H1 (cell line): ENCODE measurements at regions not wholly inside any gene's neighbourhood (a gene's known extent, or its start where the extent isn't known, plus 50 kb on each side); places are given as distances from the start of the nearest gene placed in this dataset.
A peak's percentile ranks its signal among the peaks of the same experiment; 100 is the strongest.

Source experiments
- CTCF ChIA-PET: fragments of 300-600 bp; sonication (Branson Sonifier 250); formaldehyde crosslinking; loops from one replicate; lab custom pipeline; 2021; ENCODE audit not compliant: partially characterized antibody; lab: Charles Lee
- POLR2A ChIA-PET: fragments of 300-600 bp; sonication (Branson Sonifier 250); formaldehyde crosslinking; loops from one replicate; lab custom pipeline; 2021; ENCODE audit warnings: inconsistent platforms; ENCODE audit not compliant: partially characterized antibody; lab: Charles Lee
- DNase-seq, 2 experiments: peaks; one replicate each; pipeline versions ENCODE4 v3.0.0 to v3.0.0-alpha.2; 2010 to 2022; ENCODE audit warnings: low spot score in 2 of 2, low read depth in 1 of 2, mixed read lengths in 1 of 2
- FAIRE-seq: peaks from 2 replicates; lab custom pipeline; 2011; peaks lifted over from hg19 to GRCh38; lab: Jason Lieb, UNC
- H2AFZ ChIP-seq: 2 replicates; pipeline ENCODE4 v1.8.1; 2012; ENCODE audit warnings: low read length, inconsistent platforms
- H2AK5ac ChIP-seq: 2 replicates; pipeline ENCODE4 v1.6.1; 2013; ENCODE audit warnings: low read depth, low read length
- H2BK120ac ChIP-seq: replicated peaks from 2 replicates; pipeline ENCODE3; 2013; ENCODE audit warnings: low read depth, low read length, inconsistent platforms
- H2BK12ac ChIP-seq: 2 replicates; pipeline ENCODE4 v1.6.1; 2013; ENCODE audit warnings: low read depth, low read length
- H2BK15ac ChIP-seq: 2 replicates; pipeline ENCODE4 v1.6.1; 2013; ENCODE audit warnings: low read length
- H2BK20ac ChIP-seq: 2 replicates; pipeline ENCODE4 v1.6.1; 2013; ENCODE audit warnings: low read length
- H2BK5ac ChIP-seq: 2 replicates; pipeline ENCODE4 v1.6.1; 2013; ENCODE audit warnings: low read depth, low read length
- H3K14ac ChIP-seq: 2 replicates; pipeline ENCODE4 v1.6.1; 2013; ENCODE audit warnings: inconsistent platforms; ENCODE audit not compliant: insufficient read length
- H3K18ac ChIP-seq: 2 replicates; pipeline ENCODE4 v1.6.1; 2013; ENCODE audit warnings: low read length; ENCODE audit errors: extremely low read depth
- H3K23ac ChIP-seq: 2 replicates; pipeline ENCODE4 v1.6.1; 2013; ENCODE audit warnings: inconsistent platforms; ENCODE audit not compliant: insufficient read length
- H3K23me2 ChIP-seq: 2 replicates; pipeline ENCODE4 v1.6.1; 2013; ENCODE audit warnings: low read depth, low read length
- H3K27ac ChIP-seq: 2 replicates; pipeline ENCODE4 v1.6.1; 2011; ENCODE audit warnings: low read depth, low read length, inconsistent platforms
- H3K27me3 ChIP-seq, 4 experiments: replicated peaks in 1 of 4; 1 replicate in 1 of 4; 2 replicates in 3 of 4; pipeline versions ENCODE4 v1.6.1 to v1.8.1; 2011 to 2013; ENCODE audit warnings: low read length in 3 of 4, mild to moderate bottlenecking in 3 of 4, inconsistent platforms in 2 of 4, mixed read lengths in 2 of 4, moderate library complexity in 1 of 4; ENCODE audit not compliant: control insufficient read depth in 3 of 4, insufficient read depth in 3 of 4; ENCODE audit errors: extremely low read depth in 1 of 4
- H3K36me3 ChIP-seq, 4 experiments: 2 replicates each; pipeline versions ENCODE4 v1.6.1 to v1.8.1; 2011 to 2013; ENCODE audit warnings: mild to moderate bottlenecking in 4 of 4, low read length in 3 of 4, moderate library complexity in 2 of 4, control low read depth in 1 of 4, inconsistent platforms in 1 of 4; ENCODE audit not compliant: insufficient read depth in 4 of 4, control insufficient read depth in 2 of 4
- H3K4ac ChIP-seq: replicated peaks from 2 replicates; pipeline ENCODE3; 2013; ENCODE audit warnings: low read length, low read depth, mixed read lengths, inconsistent platforms; ENCODE audit not compliant: insufficient read length
- H3K4me1 ChIP-seq, 4 experiments: replicated peaks in 1 of 4; 1 replicate in 1 of 4; 2 replicates in 3 of 4; pipeline versions ENCODE4 v1.6.1 to v1.8.1; 2011 to 2013; ENCODE audit warnings: low read length in 3 of 4, inconsistent platforms in 2 of 4, mixed read lengths in 1 of 4; ENCODE audit not compliant: insufficient read depth in 4 of 4, control insufficient read depth in 3 of 4
- H3K4me2 ChIP-seq, 2 experiments: 2 replicates each; pipeline versions ENCODE4 v1.6.1 to v1.8.1; 2011 to 2013; ENCODE audit warnings: low read depth in 2 of 2, low read length in 2 of 2, control low read depth in 1 of 2, inconsistent platforms in 1 of 2, mild to moderate bottlenecking in 1 of 2; ENCODE audit not compliant: insufficient read depth in 1 of 2
- H3K4me3 ChIP-seq, 4 experiments: fragments of 200-600, 300-600 bp in 1 of 4; sonication (generic), shearing (Covaris generic), sonication (Bioruptor Twin) in 1 of 4; 2 replicates each; pipeline versions ENCODE4 v1.5.1 to v1.8.1; 2011 to 2016; ENCODE audit warnings: low read length in 4 of 4, low read depth in 3 of 4, control low read depth in 2 of 4, inconsistent platforms in 2 of 4, mild to moderate bottlenecking in 2 of 4, mixed read lengths in 1 of 4, moderate library complexity in 1 of 4; ENCODE audit not compliant: insufficient read depth in 2 of 4; ENCODE audit errors: extremely low read depth in 1 of 4
- H3K56ac ChIP-seq: replicated peaks from 2 replicates; pipeline ENCODE3; 2013; ENCODE audit warnings: low read depth, mild to moderate bottlenecking, mixed read lengths, low read length, inconsistent platforms; ENCODE audit not compliant: insufficient read length
- H3K79me1 ChIP-seq: 2 replicates; pipeline ENCODE4 v1.6.1; 2013; ENCODE audit warnings: low read depth, low read length, control low read depth
- H3K79me2 ChIP-seq, 2 experiments: 2 replicates each; pipeline versions ENCODE4 v1.6.1 to v1.8.1; 2012 to 2013; ENCODE audit warnings: low read length in 2 of 2, mild to moderate bottlenecking in 2 of 2, inconsistent platforms in 1 of 2; ENCODE audit not compliant: insufficient read depth in 2 of 2, control insufficient read depth in 1 of 2
- H3K9ac ChIP-seq, 4 experiments: replicated peaks in 1 of 4; 1 replicate in 1 of 4; 2 replicates in 3 of 4; pipeline versions ENCODE4 v1.6.1 to v1.8.1; 2011 to 2013; ENCODE audit warnings: low read depth in 3 of 4, low read length in 3 of 4, control low read depth in 2 of 4, mild to moderate bottlenecking in 2 of 4, moderate library complexity in 2 of 4, inconsistent platforms in 1 of 4; ENCODE audit errors: extremely low read depth in 1 of 4
- H3K9me3 ChIP-seq, 2 experiments: 2 replicates each; pipeline versions ENCODE4 v1.6.1 to v1.8.1; 2012 to 2013; ENCODE audit warnings: mild to moderate bottlenecking in 2 of 2, moderate library complexity in 2 of 2, control low read depth in 1 of 2, inconsistent platforms in 1 of 2, low read depth in 1 of 2, low read length in 1 of 2, mixed read lengths in 1 of 2; ENCODE audit not compliant: insufficient read depth in 2 of 2
- H4K20me1 ChIP-seq, 2 experiments: replicated peaks in 1 of 2; 2 replicates each; pipeline versions ENCODE3 to v1.8.1; 2011 to 2013; ENCODE audit warnings: inconsistent platforms in 2 of 2, low read length in 2 of 2, mild to moderate bottlenecking in 1 of 2; ENCODE audit not compliant: insufficient read depth in 2 of 2, control insufficient read depth in 1 of 2
- H4K5ac ChIP-seq: 2 replicates; pipeline ENCODE4 v1.6.1; 2013; ENCODE audit warnings: low read length, low read depth, mixed read lengths, inconsistent platforms; ENCODE audit not compliant: insufficient read length
- H4K8ac ChIP-seq: 2 replicates; pipeline ENCODE4 v1.8.0; 2013; ENCODE audit warnings: mild to moderate bottlenecking, moderate library complexity, low read length, inconsistent platforms; ENCODE audit not compliant: insufficient read depth; ENCODE audit errors: extremely low read depth
- H4K91ac ChIP-seq: replicated peaks from 2 replicates; pipeline ENCODE3; 2013; ENCODE audit warnings: low read length, mixed read lengths, inconsistent platforms; ENCODE audit not compliant: insufficient read length
- CTBP2 ChIP-seq: IDR thresholded peaks from 2 replicates; pipeline ENCODE4 v1.7.0; 2011; ENCODE audit warnings: borderline replicate concordance, mild to moderate bottlenecking, moderate library complexity, mixed read lengths, low read length; ENCODE audit not compliant: insufficient read depth, insufficient read length
- E2F6 ChIP-seq: IDR thresholded peaks from 2 replicates; pipeline ENCODE4 v1.6.1; 2012; ENCODE audit warnings: inconsistent platforms
- MAFK ChIP-seq: IDR thresholded peaks from 2 replicates; pipeline ENCODE4 v1.6.1; 2012; ENCODE audit warnings: low read depth, mild to moderate bottlenecking, improper control_type of control experiment, low read length
- PHF8 ChIP-seq: fragments of 200-600 bp; sonication (generic); conservative IDR thresholded peaks from 2 replicates; pipeline ENCODE4 v1.7.1; 2012; ENCODE audit warnings: low read depth, mild to moderate bottlenecking, inconsistent platforms, low read length, moderate library complexity
- POLR2AphosphoS5 ChIP-seq: IDR thresholded peaks from 2 replicates; pipeline ENCODE4 v1.6.1; 2011; ENCODE audit warnings: low read depth, low read length
- RAD21 ChIP-seq, 2 experiments: IDR thresholded peaks in 1 of 2; conservative IDR thresholded peaks in 1 of 2; 2 replicates each; pipeline ENCODE4 v1.6.1; 2011; ENCODE audit warnings: low read depth in 2 of 2, low read length in 2 of 2, improper control_type of control experiment in 1 of 2, inconsistent platforms in 1 of 2, mild to moderate bottlenecking in 1 of 2, moderate library complexity in 1 of 2
- TBP ChIP-seq: IDR thresholded peaks from 2 replicates; pipeline ENCODE4 v1.6.1; 2011; ENCODE audit warnings: low read depth, low read length, improper control_type of control experiment
- WGBS, 2 experiments: shearing (Covaris generic) in 1 of 2; methylation state at CpG; one replicate each; pipeline versions ENCODE4 v1.1.6 to v1.1.7; 2013 to 2015; ENCODE audit warnings: low lambda C conversion rate in 2 of 2, mixed read lengths in 2 of 2, inconsistent platforms in 1 of 2, low coverage in 1 of 2, missing lambda C conversion rate in 1 of 2; ENCODE audit not compliant: insufficient replicate concordance in 2 of 2, insufficient coverage in 1 of 2, insufficient read length in 1 of 2; ENCODE audit errors: extremely low coverage in 1 of 2, missing lambda C conversion rate in 1 of 2; 5-methylcytosine and 5-hydroxymethylcytosine counted together

GRCh38 chr6:164022632-164023031, 608.1 kb downstream of the QKI start:
- Histone ChIP-seq H3K23ac (no peak overlapping the region), H3K4ac (no peak overlapping the region), H3K4me3 (no peak overlapping the region), H4K8ac (no peak overlapping the region; the same call in 1 of the 2 replicates), H3K9me3 (no peaks in the 10 kb centered on the region), H2BK15ac (no peak overlapping the region), H3K18ac (no peak overlapping the region), H2BK12ac (no peak overlapping the region), H2BK20ac (no peak overlapping the region), H4K91ac (no peak overlapping the region), H3K79me2 (no peaks in the 10 kb centered on the region), H3K23me2 (peaks cover 2% of the 10 kb centered on the region; the same call in 1 of the 2 replicates), H4K5ac (no peak overlapping the region), H3K79me1 (no peaks in the 10 kb centered on the region; the same call in 1 of the 2 replicates), H3K56ac (no peak overlapping the region), H4K20me1 (peaks cover 0 to 2% of the 10 kb centered on the region in 2 experiments), H3K14ac (no peak overlapping the region), H3K27ac (no peak overlapping the region), H3K27me3 (no peaks in the 10 kb centered on the region), H2BK5ac (no peak overlapping the region), H3K36me3 (no peaks in the 10 kb centered on the region), H2AK5ac (no peak overlapping the region), H2BK120ac (no peak overlapping the region), H2AFZ (peak overlapping the region; percentile 75; the same call in 1 of the 2 replicates), H3K4me2 (no peak overlapping the region), H3K4me1 (no peaks in the 10 kb centered on the region), H3K9ac (no peak overlapping the region)
- DNase-seq: no peak
- ChIA-PET CTCF (no interaction called here), POLR2A (no interaction called here)
- WGBS, 2 experiments: 89% methylated on average over 12 of the region's 13 CpGs; no CpG with 5 or more reads in 1 of the 2 experiments
- no peak for FAIRE-seq
- TF ChIP-seq POLR2AphosphoS5: no peak
- no peak for TF ChIP-seq RAD21 (IDR thresholded peaks at IDR 0.05 in 1 of 2, conservative IDR thresholded peaks at IDR 0.05 in 1 of 2; ENCODE audit: low read depth in 2 of 2, low read length in 2 of 2)
- TF ChIP-seq TBP: no peak
- no peak for TF ChIP-seq E2F6
- TF ChIP-seq MAFK: no peak
- TF ChIP-seq CTBP2: no peak
- TF ChIP-seq PHF8: no peak
